GM19372 (cell line): ENCODE measurements at regions not wholly inside any gene's neighbourhood (a gene's known extent, or its start where the extent isn't known, plus 50 kb on each side); places are given as distances from the start of the nearest gene placed in this dataset.
"Not testable (repeated sequence)": the region's sequence is repeated elsewhere in the genome, so short reads cannot be mapped to it uniquely, and the experiment has no call there.

Experiments
- ATAC-seq: cut with Tn5 transposase; IDR thresholded peaks from one replicate; pipeline ENCODE4 v1.9.1; 2021; ENCODE audit warnings: mild to moderate bottlenecking, low read depth, moderate library complexity; ENCODE audit not compliant: unreplicated experiment

DNA sequence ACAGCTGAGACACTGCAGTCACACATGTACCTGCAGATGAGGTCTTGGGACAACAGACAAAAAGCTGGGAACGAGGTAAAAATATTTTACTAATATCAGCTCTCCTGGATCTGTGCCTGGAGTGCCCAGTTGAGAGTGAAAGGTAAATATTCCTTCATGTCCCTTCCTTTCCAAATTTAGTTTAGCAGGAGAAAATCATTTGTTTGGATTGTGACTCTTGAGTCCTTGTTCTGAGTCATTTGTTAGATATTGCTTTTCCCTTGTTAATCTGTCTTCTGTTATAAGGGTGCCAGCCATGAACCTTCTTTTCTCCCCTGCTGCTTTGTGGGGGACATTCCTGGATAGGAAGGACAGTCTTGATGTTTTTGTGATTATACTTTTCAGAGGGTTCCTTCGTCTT lies 329.2 kb downstream of the DSC3 start:
- ATAC-seq, result no peak

DNA sequence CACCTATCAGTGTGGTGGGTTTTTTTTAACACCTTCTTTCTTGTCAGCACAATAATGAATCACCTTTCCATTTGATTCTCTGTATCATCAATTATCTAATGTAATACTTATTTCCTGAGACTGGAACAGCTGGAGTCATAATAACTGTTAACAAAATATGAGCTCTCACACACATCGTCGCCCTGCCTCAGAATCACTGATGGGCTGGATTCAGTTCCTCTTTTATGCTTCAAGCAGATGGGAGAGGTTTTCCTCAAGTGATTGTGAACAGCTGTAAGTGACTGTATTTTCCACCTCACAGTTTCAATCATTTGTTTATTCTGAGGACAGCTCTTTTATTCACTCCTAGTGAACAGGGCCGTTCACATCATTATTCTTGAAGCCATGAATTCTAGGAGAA lies 330.2 kb downstream of the DSC3 start:
- ATAC-seq, result peak; percentile 82

DNA sequence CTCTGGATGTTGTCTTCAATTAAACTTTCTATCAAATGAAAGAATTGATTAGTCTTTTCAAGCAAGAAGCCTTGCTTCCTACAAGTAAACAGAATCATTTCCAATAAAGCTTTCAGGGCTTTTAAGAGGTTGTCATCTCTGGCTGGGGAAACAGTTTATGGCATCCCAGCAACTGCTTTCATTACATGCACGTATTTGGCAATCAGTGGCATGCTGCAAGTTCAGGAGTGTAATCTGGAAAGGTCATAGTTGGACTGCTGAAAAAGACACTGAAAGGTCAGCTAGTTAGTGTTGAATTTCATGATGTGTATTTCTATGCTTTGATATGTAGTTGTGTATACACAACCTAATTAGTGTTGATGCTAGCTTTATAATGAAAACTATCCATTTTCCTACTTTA lies 332.9 kb downstream of the DSC3 start:
- no peak for ATAC-seq

GRCh38 chr18:30705943-30706342 lies 336.6 kb downstream of the DSC3 start:
- no peak for ATAC-seq

DNA sequence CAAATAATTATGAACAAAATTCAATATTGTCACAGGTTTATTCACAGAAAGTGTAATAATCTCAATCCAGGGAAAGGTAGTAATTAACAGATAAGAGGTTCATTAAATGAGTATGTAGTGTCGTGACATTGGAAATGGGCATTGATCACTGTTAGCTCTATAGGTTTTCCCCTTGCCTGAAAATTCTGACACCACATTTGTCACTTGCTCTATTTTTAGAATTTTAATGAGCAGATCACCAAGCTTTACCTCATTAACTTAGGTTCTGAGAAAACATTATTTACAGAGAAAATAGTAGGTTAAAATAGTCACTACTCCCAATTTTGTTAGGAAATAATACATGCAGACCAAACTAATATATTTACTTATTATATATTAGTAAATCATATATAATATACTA lies 344.0 kb downstream of the DSC3 start:
- ATAC-seq, result no peak

DNA sequence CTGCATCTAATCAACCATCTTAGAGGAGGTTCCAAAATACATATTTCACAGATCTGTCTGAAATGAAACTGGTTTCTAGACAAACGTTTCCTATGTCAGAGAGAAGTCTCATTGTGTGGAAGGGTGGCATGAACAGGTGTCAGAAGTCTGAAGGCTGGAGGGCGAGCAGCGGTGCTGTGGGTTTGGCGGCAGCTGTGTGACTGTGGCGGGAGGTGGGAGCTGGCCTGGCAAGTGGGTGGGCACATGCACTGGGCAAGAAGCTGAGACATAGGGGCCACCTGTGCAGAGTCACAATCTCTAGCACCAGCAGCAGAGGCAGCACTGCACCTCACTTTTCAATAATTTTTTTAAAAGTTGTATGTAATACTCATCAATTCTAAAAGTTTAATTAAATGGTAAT lies 346.3 kb downstream of the DSC3 start:
- ATAC-seq, result no peak

DNA sequence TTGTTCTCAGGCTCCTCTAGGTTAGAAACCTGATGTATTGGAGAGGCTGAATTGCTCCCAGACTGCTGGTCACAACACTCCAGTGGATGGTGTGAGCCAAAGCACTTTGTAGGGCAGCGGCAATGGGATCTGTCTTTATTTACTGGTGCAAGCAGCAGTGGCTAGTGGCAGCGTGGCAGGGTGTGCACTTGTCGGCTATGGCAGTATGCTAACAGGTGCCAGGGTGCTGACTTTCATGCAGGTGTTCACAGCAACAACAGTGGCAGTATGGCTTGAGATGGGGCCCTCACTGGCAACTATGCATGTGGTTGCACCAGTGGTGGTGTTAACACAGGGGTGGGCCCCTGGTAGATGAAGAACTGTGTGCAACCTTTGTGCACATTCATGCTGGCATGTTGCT lies 347.8 kb downstream of the DSC3 start:
- no peak for ATAC-seq

DNA sequence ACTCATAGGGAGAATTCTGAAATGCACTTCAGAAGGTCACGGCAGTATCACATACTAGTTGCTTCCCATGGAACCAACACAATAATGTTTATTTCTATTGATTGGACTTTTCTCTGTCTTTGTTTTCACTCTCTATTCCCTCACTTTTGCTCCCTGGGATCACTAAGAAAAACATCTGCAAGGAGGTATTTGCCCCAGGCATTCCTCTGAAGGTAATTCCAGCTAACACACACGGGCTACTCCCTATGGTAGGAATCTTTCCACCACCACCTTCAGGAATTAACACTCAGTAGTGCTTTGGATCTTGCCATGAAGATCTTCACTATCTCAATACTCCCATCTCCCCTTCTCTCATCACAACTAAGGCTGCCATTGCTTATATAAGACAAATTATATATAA lies 353.3 kb downstream of the DSC3 start:
- no peak for ATAC-seq

DNA sequence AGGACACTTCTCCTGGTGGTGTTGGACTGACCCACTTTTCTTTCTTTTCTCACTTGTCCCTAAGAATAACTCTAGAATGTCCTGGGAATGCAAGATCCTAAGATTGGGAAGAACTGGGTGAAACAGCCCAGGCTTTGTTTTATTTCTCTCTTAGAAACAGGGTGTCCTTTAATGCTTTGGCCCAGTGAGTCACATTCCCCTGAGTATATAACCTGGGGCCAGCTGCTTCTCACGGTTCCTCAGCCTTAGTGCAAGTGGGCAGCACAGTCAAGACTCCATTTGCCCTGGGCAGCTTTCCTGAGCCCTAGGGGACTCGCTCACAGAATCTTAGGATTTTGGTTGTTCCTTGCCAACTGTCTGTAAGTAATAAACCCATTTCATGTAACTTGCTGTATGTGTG lies 355.0 kb downstream of the DSC3 start:
- no peak for ATAC-seq

- ATAC-seq, result no peak
Measured at GRCh38 chr18:30684825-30685481, 357.6 kb downstream of the DSC3 start.

DNA sequence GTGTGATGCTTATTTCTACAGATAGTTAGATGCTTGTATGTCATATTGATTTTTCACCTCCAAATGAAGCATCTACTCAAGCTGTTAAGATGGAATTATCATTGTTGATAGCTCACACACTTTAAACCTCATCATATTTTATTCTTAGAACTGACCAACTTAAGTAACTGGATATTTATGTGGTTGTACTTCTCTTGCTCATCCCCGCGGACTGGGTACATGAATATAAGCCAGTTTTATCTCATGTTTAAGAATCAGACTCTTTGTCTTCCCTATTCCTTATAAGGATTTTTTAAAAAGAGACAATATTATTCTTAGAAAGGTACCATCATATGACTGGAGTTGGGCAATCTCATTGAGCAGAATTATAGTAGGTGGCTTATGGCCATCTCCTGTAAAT lies 358.7 kb downstream of the DSC3 start:
- no peak for ATAC-seq

- ATAC-seq, result no peak
Measured at GRCh38 chr18:30682672-30683071, 359.9 kb downstream of the DSC3 start.

GRCh38 chr18:30679285-30679930 lies 363.1 kb downstream of the DSC3 start:
- no peak for ATAC-seq

DNA sequence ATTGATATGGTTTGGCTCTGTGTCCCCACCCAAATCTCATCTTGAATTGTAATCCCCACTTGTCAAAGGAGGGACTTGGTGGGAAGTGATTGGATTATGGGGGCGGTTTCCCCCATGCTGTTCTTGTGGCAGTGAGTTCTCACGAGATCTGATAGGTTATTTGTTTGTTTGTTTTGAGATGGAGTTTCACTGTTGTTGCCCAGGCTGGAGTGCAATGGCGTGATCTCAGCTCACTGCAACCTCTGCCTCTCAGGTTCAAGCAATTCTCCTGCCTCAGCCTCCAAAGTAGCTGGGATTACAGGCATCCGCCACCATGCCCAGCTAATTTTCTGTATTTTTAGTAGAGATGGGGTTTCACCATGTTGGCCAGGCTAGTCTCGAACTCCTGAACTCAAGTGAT lies 364.7 kb downstream of the DSC3 start:
- ATAC-seq, result not testable (repeated sequence)

GRCh38 chr18:30676053-30676480 lies 366.5 kb downstream of the DSC3 start:
- no peak for ATAC-seq

GRCh38 chr18:30675493-30675892 lies 367.0 kb downstream of the DSC3 start:
- ATAC-seq, result no peak

DNA sequence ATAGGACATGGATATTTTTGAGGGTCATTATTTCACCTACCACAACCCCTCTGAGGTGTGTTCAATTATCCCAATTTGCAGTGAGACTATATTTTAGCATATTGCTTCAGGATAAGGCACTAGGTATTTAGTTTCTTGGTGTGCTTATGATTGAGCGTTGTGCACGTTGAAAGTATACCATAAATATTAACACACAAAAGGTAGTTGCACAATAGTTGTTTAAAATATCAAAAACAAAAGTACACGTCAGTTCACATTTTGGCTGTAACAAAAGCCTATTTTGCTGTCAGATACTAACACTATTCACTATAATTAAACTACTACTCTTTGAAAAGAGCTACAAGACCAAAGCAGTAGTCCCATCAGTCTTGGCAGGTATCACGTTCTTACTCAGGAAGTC lies 367.5 kb downstream of the DSC3 start:
- ATAC-seq, result no peak

- no peak for ATAC-seq
Measured at GRCh38 chr18:30674596-30674995, 367.9 kb downstream of the DSC3 start.

GRCh38 chr18:30672439-30672838 lies 370.1 kb downstream of the DSC3 start:
- not testable (repeated sequence) for ATAC-seq

DNA sequence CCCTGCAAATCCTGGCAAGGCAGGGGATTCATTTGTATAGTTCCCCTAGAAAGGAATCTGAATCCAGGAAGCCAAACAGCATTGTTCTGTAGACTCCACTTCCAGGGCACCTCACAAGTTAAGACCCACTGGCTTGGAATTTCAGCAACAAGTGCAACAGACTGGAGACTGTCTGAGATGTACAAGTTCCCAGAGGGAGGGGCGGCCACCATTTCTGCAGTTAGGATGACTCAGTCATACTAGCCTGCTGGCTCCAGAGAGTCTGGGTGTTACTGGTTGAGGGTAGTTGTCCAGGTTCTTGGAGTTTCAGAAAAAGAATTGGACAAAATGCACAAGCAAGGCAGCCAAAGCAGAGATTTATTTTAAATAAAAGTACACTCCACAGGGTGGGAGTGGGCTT lies 384.2 kb downstream of the DSC3 start:
- no peak for ATAC-seq

- ATAC-seq, result no peak
Measured at GRCh38 chr18:30652387-30652786, 390.2 kb downstream of the DSC3 start.

DNA sequence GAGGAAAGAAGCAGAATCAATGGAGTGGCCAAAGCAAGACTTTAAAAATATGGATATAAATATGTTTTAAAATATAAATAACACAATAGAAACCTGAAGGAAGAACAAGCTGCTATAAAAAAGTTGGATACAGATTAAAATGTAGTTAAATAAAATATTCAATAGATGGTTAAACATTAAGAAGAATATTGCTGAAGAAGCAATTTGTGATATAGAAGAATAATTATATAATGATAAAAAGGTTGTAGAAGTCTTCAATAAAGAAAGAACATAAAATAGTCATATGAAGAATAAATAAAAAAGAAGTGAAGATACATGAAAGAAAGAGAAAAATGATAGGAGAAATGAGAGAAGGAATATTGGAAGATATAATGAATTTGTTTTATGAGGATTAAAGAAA lies 392.0 kb downstream of the DSC3 start:
- no peak for ATAC-seq
